ENCODE measurements at regions not wholly inside any gene's neighbourhood (a gene's known extent, or its start where the extent isn't known, plus 50 kb on each side); places are given as distances from the start of the nearest gene placed in this dataset.
A peak's percentile ranks its signal among the peaks of the same experiment; 100 is the strongest.
"Not testable (repeated sequence)": the region's sequence is repeated elsewhere in the genome, so short reads cannot be mapped to it uniquely, and the experiment has no call there.

- DNase-seq, result no peak
These were observed 136.2 kb upstream of the NRBF2 start for GRCh38 chr10:62996925-62997324.

- DNase-seq, result no peak
These were observed 136.6 kb upstream of the NRBF2 start for GRCh38 chr10:62996516-62996915.

GRCh38 chr10:62993121-62993520, 140.0 kb upstream of the NRBF2 start:
- no peak for DNase-seq

- no peak for DNase-seq
These were observed 140.9 kb upstream of the NRBF2 start for GRCh38 chr10:62992145-62992721.

- no peak for DNase-seq
These were observed 143.0 kb upstream of the NRBF2 start for GRCh38 chr10:62990126-62990525.

GRCh38 chr10:62985807-62986600, 147.1 kb upstream of the NRBF2 start:
- DNase-seq, result no peak

- DNase-seq, result no peak
These were observed 152.0 kb upstream of the NRBF2 start for GRCh38 chr10:62981096-62981495.

GRCh38 chr10:62980687-62981086, 152.4 kb upstream of the NRBF2 start:
- no peak for DNase-seq

GRCh38 chr10:62979921-62980320, 153.2 kb upstream of the NRBF2 start:
- DNase-seq, result no peak

- no peak for DNase-seq
These were observed 154.6 kb upstream of the NRBF2 start for GRCh38 chr10:62978482-62978881.

GRCh38 chr10:62974795-62975194, 158.3 kb upstream of the NRBF2 start:
- DNase-seq, result not testable (repeated sequence)

GRCh38 chr10:62972103-62972502, 155.9 kb upstream of the EGR2 start:
- no peak for DNase-seq

GRCh38 chr10:62964026-62964425, 147.9 kb upstream of the EGR2 start:
- DNase-seq, result no peak

- no peak for DNase-seq
These were observed 145.9 kb upstream of the EGR2 start for GRCh38 chr10:62961951-62962523.

- no peak for DNase-seq
These were observed 144.2 kb upstream of the EGR2 start for GRCh38 chr10:62960416-62960815.

- DNase-seq, result no peak
These were observed 143.4 kb upstream of the EGR2 start for GRCh38 chr10:62959553-62959952.

GRCh38 chr10:62958980-62959379, 142.8 kb upstream of the EGR2 start:
- DNase-seq, result no peak

GRCh38 chr10:62946278-62946677, 130.1 kb upstream of the EGR2 start:
- no peak for DNase-seq

- DNase-seq, result no peak
These were observed 123.5 kb upstream of the EGR2 start for GRCh38 chr10:62939698-62940097.

GRCh38 chr10:62938672-62939071, 122.5 kb upstream of the EGR2 start:
- no peak for DNase-seq

- DNase-seq, result no peak
These were observed 121.5 kb upstream of the EGR2 start for GRCh38 chr10:62937674-62938073.

GRCh38 chr10:62935022-62935421, 118.9 kb upstream of the EGR2 start:
- DNase-seq, result no peak

GRCh38 chr10:62934258-62934657, 118.1 kb upstream of the EGR2 start:
- peak; percentile 93 for DNase-seq

GRCh38 chr10:62928763-62929162, 112.6 kb upstream of the EGR2 start:
- DNase-seq, result not testable (repeated sequence)

Measured in islet precursor cell (in vitro differentiated cells).